Astrocyte (in vitro differentiated cells and primary cell): ENCODE measurements at regions not wholly inside any gene's neighbourhood (a gene's known extent, or its start where the extent isn't known, plus 50 kb on each side); places are given as distances from the start of the nearest gene placed in this dataset.

Source experiments
- EZH2 ChIP-seq: IDR thresholded peaks from 2 replicates; pipeline ENCODE4 v1.6.1; 2012; ENCODE audit warnings: mild to moderate bottlenecking, low read length, inconsistent platforms; ENCODE audit not compliant: insufficient read depth
- TF ChIP-seq, protein P1 (sequence below): IDR thresholded peaks from 2 replicates; pipeline ENCODE4 v1.5.1; 2011; ENCODE audit warnings: low read depth, mild to moderate bottlenecking, inconsistent platforms, low read length, moderate library complexity; ENCODE audit not compliant: insufficient read depth

DNA sequence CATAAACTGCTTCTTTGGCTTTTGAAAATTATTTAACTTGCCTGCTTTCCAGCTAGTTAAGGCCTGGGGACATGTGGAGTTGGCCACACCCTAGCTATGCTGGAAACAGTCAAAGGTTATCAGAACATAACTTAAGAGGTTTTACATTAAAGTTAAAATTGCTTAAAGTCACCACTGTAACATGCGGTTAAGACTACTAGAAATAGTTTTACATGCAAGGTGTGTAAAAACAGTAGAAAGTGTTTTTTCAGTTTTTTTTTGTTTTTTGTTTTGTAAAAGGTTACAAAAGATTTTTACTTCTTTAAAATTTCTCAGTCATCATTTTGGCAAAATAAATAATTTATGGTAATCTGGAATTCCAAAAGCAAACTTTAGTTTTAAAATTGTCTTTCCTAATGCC lies 763.1 kb downstream of the UQCRFS1 start:
- TF ChIP-seq, protein P1, sequence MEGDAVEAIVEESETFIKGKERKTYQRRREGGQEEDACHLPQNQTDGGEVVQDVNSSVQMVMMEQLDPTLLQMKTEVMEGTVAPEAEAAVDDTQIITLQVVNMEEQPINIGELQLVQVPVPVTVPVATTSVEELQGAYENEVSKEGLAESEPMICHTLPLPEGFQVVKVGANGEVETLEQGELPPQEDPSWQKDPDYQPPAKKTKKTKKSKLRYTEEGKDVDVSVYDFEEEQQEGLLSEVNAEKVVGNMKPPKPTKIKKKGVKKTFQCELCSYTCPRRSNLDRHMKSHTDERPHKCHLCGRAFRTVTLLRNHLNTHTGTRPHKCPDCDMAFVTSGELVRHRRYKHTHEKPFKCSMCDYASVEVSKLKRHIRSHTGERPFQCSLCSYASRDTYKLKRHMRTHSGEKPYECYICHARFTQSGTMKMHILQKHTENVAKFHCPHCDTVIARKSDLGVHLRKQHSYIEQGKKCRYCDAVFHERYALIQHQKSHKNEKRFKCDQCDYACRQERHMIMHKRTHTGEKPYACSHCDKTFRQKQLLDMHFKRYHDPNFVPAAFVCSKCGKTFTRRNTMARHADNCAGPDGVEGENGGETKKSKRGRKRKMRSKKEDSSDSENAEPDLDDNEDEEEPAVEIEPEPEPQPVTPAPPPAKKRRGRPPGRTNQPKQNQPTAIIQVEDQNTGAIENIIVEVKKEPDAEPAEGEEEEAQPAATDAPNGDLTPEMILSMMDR: no peak
- no peak for TF ChIP-seq EZH2
